ENCODE measurements at regions not wholly inside any gene's neighbourhood (a gene's known extent, or its start where the extent isn't known, plus 50 kb on each side); places are given as distances from the start of the nearest gene placed in this dataset.

- H3K27me3 ChIP-seq (ENCODE audit: control insufficient read depth, extremely low read depth, insufficient read depth, low read length): no peaks in the 10 kb centered on the region
- no peaks in the 10 kb centered on the region for H3K79me2 ChIP-seq (ENCODE audit: control insufficient read depth, insufficient read depth, low read length)
- DNase-seq (ENCODE audit: low read depth, low spot score) (no peak), FAIRE-seq (no peak)
- H3K9me3 ChIP-seq (ENCODE audit: control insufficient read depth, low read depth, low read length): no peaks in the 10 kb centered on the region
- H3K27ac ChIP-seq (ENCODE audit: control insufficient read depth, insufficient read depth, low read length): no peak overlapping the region
- H3K36me3 ChIP-seq (ENCODE audit: control insufficient read depth in 2 of 2, extremely low read depth in 1 of 2, insufficient read depth in 2 of 2, low read length in 2 of 2): no peaks in the 10 kb centered on the region
- no peaks in the 10 kb centered on the region for H3K4me1 ChIP-seq (ENCODE audit: control insufficient read depth, extremely low read depth, insufficient read depth, low read length)
- H4K20me1 ChIP-seq (ENCODE audit: control insufficient read depth, extremely low read depth, insufficient read depth, low read length): no peaks in the 10 kb centered on the region
- dilution Hi-C loops (cut with MboI; ENCODE audit: extremely low pct_ligation_motif_present, low sequenced_read_pairs): no loop called here
- H3K4me2 ChIP-seq (ENCODE audit: control insufficient read depth, extremely low read depth, insufficient read depth, low read depth, low read length): no peak overlapping the region
- H3K9me1 ChIP-seq (ENCODE audit: control insufficient read depth, extremely low read depth, insufficient read depth, low read length): no peaks in the 10 kb centered on the region
- H3K4me3 ChIP-seq (ENCODE audit: control insufficient read depth in 2 of 3, extremely low read depth in 1 of 3, insufficient read depth in 2 of 3, low read depth in 1 of 3, low read length in 3 of 3): no peak overlapping the region
- no peak overlapping the region for H3K9ac ChIP-seq (ENCODE audit: control insufficient read depth, extremely low read depth, insufficient read depth, low read length)
- no peak overlapping the region for H2AFZ ChIP-seq (ENCODE audit: control insufficient read depth, low read length)
- no peak for TF ChIP-seq CTCF (optimal IDR thresholded peaks at IDR 0.05 in 1 of 3, IDR thresholded peaks at IDR 0.05 in 1 of 3, conservative IDR thresholded peaks at IDR 0.05 in 1 of 3; ENCODE audit: extremely low read depth in 1 of 3, insufficient read depth in 2 of 3, low read length in 3 of 3)
- TF ChIP-seq EZH2 (IDR thresholded peaks at IDR 0.05; ENCODE audit: low read length): no peak
Measured at GRCh38 chr4:97239667-97239997, 903.6 kb downstream of the STPG2 start.

- no peak for DNase-seq (ENCODE audit: low read depth, low spot score)
Measured at GRCh38 chr4:97252615-97253154, 890.6 kb downstream of the STPG2 start.

More at GRCh38 chr4:97252615-97253154, 890.6 kb downstream of the STPG2 start:
- Histone ChIP-seq H3K27me3 (ENCODE audit: control insufficient read depth, extremely low read depth, insufficient read depth, low read length) (no peaks in the 10 kb centered on the region), H3K4me1 (ENCODE audit: control insufficient read depth, extremely low read depth, insufficient read depth, low read length) (no peaks in the 10 kb centered on the region), H3K36me3 (ENCODE audit: control insufficient read depth in 2 of 2, extremely low read depth in 1 of 2, insufficient read depth in 2 of 2, low read length in 2 of 2) (no peaks in the 10 kb centered on the region), H3K9me1 (ENCODE audit: control insufficient read depth, extremely low read depth, insufficient read depth, low read length) (no peaks in the 10 kb centered on the region), H3K27ac (ENCODE audit: control insufficient read depth, insufficient read depth, low read length) (no peak overlapping the region), H3K4me3 (ENCODE audit: control insufficient read depth in 2 of 3, extremely low read depth in 1 of 3, insufficient read depth in 2 of 3, low read depth in 1 of 3, low read length in 3 of 3) (no peak overlapping the region), H3K4me2 (ENCODE audit: control insufficient read depth, extremely low read depth, insufficient read depth, low read depth, low read length) (no peak overlapping the region), H3K9ac (ENCODE audit: control insufficient read depth, extremely low read depth, insufficient read depth, low read length) (no peak overlapping the region), H2AFZ (ENCODE audit: control insufficient read depth, low read length) (no peak overlapping the region), H3K9me3 (ENCODE audit: control insufficient read depth, low read depth, low read length) (no peaks in the 10 kb centered on the region), H4K20me1 (ENCODE audit: control insufficient read depth, extremely low read depth, insufficient read depth, low read length) (no peaks in the 10 kb centered on the region), H3K79me2 (ENCODE audit: control insufficient read depth, insufficient read depth, low read length) (no peaks in the 10 kb centered on the region)
- dilution Hi-C loops (cut with MboI; ENCODE audit: extremely low pct_ligation_motif_present, low sequenced_read_pairs): no loop called here
- TF ChIP-seq EZH2 (IDR thresholded peaks at IDR 0.05; ENCODE audit: low read length) (no peak), CTCF (optimal IDR thresholded peaks at IDR 0.05 in 1 of 3, IDR thresholded peaks at IDR 0.05 in 1 of 3, conservative IDR thresholded peaks at IDR 0.05 in 1 of 3; ENCODE audit: extremely low read depth in 1 of 3, insufficient read depth in 2 of 3, low read length in 3 of 3) (no peak)
- FAIRE-seq: no peak

All from keratinocyte (primary cell).